Small intestine (tissue), 7 donors: ENCODE measurements at regions not wholly inside any gene's neighbourhood (a gene's known extent, or its start where the extent isn't known, plus 50 kb on each side); places are given as distances from the start of the nearest gene placed in this dataset.
"Not testable (repeated sequence)": the region's sequence is repeated elsewhere in the genome, so short reads cannot be mapped to it uniquely, and the experiment has no call there.

Source experiments
- DNase-seq, 2 donors: peaks; one replicate each; pipeline versions ENCODE4 v3.0.0 to v3.0.0-alpha.2; 2013
- FAIRE-seq: peaks from 2 replicates; lab custom pipeline; 2012; peaks lifted over from hg19 to GRCh38; lab: Jason Lieb, UNC
- H3K27ac ChIP-seq, 3 donors: one replicate each; pipeline ENCODE4 v1.5.1; 2013; ENCODE audit warnings: low read length in 2 of 3, mild to moderate bottlenecking in 2 of 3, control low read depth in 1 of 3, inconsistent platforms in 1 of 3, low read depth in 1 of 3, moderate library complexity in 1 of 3
- H3K27me3 ChIP-seq, 3 donors: one replicate each; pipeline ENCODE4 v1.6.1; 2013; ENCODE audit warnings: low read length in 3 of 3, inconsistent platforms in 1 of 3; ENCODE audit not compliant: control insufficient read depth in 3 of 3, insufficient read depth in 3 of 3
- H3K36me3 ChIP-seq, 3 donors: one replicate each; pipeline ENCODE4 v1.6.1; 2013; ENCODE audit warnings: low read length in 3 of 3, inconsistent platforms in 1 of 3, low read depth in 1 of 3, mild to moderate bottlenecking in 1 of 3, moderate library complexity in 1 of 3; ENCODE audit not compliant: control insufficient read depth in 3 of 3, insufficient read depth in 2 of 3
- H3K4me1 ChIP-seq, 3 donors: one replicate each; pipeline ENCODE4 v1.6.1; 2013; ENCODE audit warnings: low read length in 2 of 3, inconsistent platforms in 1 of 3, low read depth in 1 of 3, mild to moderate bottlenecking in 1 of 3, moderate library complexity in 1 of 3; ENCODE audit not compliant: control insufficient read depth in 3 of 3, insufficient read depth in 2 of 3
- H3K4me3 ChIP-seq, 3 donors: one replicate each; pipeline ENCODE4 v1.5.1; 2013; ENCODE audit warnings: low read length in 3 of 3, control low read depth in 1 of 3, inconsistent platforms in 1 of 3, low read depth in 1 of 3, mild to moderate bottlenecking in 1 of 3, moderate library complexity in 1 of 3
- H3K9me3 ChIP-seq, 2 donors: one replicate each; pipeline ENCODE4 v1.6.1; 2013; ENCODE audit warnings: low read depth in 1 of 2, low read length in 1 of 2; ENCODE audit not compliant: control insufficient read depth in 2 of 2, insufficient read depth in 1 of 2
- WGBS, 3 donors: extraction: QIAGEN DNeasy Blood & Tissue Kit; methylation state at CpG; one replicate each; pipeline ENCODE4 v1.1.7; 2013; 5-methylcytosine and 5-hydroxymethylcytosine counted together
- donor health status: healthy with polysubstance abuse.
- donor health status: control.
- donor health status: control.
- donor health status: Bipolar disorder and iron deficiency.
- donor health status: healthy.

DNA sequence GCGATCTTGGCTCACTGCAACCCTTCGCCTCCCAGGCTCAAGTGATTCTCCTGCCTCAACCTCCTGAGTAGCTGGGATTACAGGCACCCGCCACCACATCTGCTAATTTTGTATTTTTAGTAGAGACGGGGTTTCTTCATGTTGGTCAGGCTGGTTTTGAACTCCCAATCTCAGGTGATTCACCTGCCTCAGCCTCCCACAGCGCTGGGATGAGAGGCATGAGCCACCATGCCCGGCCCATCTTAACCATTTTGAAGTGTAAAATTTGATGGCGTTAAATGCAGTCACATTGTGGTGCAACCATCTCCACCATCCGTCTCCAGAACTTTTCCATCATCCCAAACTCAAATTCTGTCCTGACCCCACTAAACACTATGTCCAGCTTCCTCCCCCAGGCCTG, 61.8 kb upstream of the METTL9 start:
- H3K4me1 ChIP-seq, H3K4me3 ChIP-seq, H3K36me3 ChIP-seq, H3K27ac ChIP-seq, FAIRE-seq, DNase-seq, H3K9me3 ChIP-seq, H3K27me3 ChIP-seq: not testable (repeated sequence)
- 92 to 98% (median 97%) methylated on average over 7 to 8 of the region's 8 CpGs for WGBS, 3 donors

DNA sequence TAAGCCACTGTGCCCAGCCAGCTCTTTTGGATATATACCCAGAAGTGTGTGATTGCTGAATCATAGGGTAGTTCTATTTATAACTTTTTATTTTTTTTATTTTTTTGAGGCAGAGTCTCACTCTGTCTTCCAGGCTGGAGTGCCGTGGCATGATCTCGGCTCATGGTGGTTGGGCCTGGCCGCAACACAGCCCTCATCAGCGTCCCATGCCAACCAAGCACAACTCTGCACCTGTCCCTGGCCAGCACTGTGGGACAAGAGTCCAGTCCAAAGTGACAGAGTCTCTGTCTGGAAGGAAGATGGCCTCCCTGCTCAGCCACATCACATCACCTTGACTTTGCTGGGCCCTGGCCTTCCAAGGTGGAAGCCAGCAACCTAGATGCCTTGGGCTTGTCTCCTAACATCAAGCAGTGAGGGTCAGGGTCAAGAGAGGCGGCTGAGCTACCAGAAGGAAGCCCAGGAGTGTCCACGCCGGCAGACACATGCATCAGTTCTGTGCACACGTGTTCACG, 60.2 kb upstream of the METTL9 start:
- not testable (repeated sequence) for H3K4me1 ChIP-seq, H3K36me3 ChIP-seq, DNase-seq, H3K27me3 ChIP-seq, H3K9me3 ChIP-seq, FAIRE-seq, H3K4me3 ChIP-seq
- H3K27ac ChIP-seq = peak overlapping the region in 1 of 3 donors; percentile 27
- WGBS, 3 donors = 75 to 86% (median 84%) methylated on average over 9 of the region's 9 CpGs

DNA sequence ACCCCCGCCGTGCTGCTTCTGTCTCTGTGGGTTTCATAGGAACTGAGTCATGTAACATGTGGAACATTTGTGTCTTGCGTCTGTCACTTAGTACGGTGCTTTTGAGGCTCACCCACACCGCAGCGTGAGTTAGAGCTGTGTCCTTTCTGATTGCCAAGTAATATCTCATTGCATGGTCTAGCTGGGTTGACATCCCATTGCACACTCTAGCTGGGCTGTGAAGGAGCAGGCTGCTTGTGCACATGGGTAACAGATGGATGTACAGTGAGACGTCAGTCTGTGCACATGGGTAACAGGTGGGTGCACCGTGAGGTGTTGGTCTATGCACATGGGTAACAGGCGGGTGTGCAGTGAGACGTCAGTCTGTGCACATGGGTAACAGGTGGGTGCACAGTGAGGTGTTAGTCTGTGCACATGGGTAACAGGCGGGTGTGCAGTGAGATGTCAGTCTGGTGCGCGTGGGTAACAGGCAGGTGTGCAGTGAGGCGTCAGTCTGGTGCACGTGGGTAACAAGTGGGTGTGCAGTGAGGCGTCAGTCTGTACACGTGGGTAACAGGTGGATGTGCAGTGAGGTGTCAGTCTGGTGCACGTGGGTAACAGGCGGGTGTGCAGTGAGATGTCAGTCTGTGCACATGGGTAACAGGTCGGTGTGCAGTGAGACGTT, 58.5 kb upstream of the METTL9 start:
- peak overlapping the region in 2 of 3 donors; percentile 6 to 38 for H3K27ac ChIP-seq
- not testable (repeated sequence) for H3K27me3 ChIP-seq, FAIRE-seq, H3K9me3 ChIP-seq, H3K4me3 ChIP-seq, H3K4me1 ChIP-seq, DNase-seq, H3K36me3 ChIP-seq
- WGBS, 3 donors = 57 to 68% (median 67%) methylated on average over 19 to 20 of the region's 21 CpGs

DNA sequence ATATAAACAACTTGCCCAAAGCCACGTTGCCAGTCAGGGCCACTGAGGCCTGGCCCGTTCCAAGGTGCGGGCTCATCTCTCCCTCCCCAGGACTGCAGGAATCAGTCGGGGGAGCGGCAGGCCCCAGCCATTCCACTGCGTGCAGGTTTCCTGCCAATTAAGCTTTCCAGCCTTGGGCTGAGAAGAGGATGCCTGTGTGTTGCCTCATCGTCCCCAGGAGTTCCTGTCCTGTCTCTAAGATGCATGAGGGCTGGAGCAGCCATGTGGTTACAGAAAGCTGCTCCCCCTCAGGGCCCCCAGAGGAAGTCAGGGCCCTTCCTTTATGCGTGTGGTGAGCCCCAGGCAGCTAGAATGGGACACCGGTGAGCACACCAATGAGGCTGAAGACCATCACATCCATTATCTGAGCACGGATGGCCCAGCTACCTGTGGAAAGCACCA, 57.7 kb upstream of the METTL9 start:
- DNase-seq, FAIRE-seq, H3K4me3 ChIP-seq, H3K4me1 ChIP-seq, H3K36me3 ChIP-seq, H3K9me3 ChIP-seq, H3K27me3 ChIP-seq: not testable (repeated sequence)
- 53 to 79% (median 59%) methylated on average over 9 of the region's 10 CpGs for WGBS, 3 donors
- peak overlapping the region in 1 of 3 donors; percentile 38 for H3K27ac ChIP-seq

DNA sequence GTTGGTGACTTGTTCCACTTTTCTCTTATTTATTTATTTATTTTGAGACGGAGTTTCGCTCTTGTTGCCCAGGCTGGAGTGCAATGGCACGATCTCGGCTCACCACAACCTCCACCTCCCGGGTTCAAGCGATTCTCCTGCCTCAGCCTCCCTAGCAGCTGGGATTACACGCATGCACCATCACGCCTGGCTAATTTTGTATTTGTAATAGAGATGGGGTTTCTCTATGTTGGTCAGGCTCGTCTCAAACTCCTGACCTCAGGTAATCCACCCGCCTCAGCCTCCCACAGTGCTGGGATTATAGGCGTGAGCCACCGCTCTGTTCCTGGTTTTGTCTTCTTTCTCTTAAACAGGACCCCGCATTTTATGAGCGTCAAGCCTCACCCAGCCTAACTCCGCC, 57.3 kb upstream of the METTL9 start:
- not testable (repeated sequence) for H3K36me3 ChIP-seq, H3K27me3 ChIP-seq, H3K4me1 ChIP-seq, FAIRE-seq, DNase-seq, H3K4me3 ChIP-seq, H3K9me3 ChIP-seq, H3K27ac ChIP-seq
- 80 to 89% (median 80%) methylated on average over 6 to 10 of the region's 15 CpGs for WGBS, 3 donors

DNA sequence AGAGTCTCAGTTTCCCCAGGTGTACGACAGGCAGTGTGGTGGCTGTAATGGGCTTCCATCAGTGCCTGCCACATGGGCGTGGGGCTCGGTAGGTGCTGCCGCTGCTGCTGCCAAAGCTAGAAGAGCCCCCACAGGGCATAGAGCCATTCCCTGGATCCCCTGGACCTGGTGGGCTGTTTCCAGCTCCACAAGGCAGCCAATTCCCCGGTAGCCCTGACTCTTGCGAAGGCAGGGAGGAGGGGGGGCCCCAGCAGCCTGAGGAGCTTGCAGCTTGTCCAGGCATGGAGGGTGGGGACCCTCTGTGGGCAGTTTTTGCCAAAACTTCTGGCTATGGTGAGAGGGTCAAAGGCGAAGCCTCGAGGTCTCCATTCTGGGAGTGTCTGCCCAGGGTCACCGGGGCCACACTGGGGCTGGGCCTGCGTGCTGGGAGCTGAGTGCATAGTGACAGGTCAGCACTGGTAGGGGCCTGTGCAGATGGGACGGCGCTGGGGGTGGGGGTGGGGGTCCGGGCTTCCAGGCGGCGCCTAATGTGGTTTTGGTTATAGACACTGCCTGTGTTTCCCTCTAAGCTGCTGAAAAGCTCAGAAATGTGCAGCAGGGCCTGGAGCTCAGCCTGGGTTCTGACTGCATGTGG, 56.8 kb upstream of the METTL9 start:
- FAIRE-seq, H3K4me3 ChIP-seq, H3K9me3 ChIP-seq, H3K27ac ChIP-seq, H3K4me1 ChIP-seq, DNase-seq, H3K27me3 ChIP-seq, H3K36me3 ChIP-seq: not testable (repeated sequence)
- 76 to 81% (median 79%) methylated on average over 6 to 10 of the region's 15 CpGs for WGBS, 3 donors

DNA sequence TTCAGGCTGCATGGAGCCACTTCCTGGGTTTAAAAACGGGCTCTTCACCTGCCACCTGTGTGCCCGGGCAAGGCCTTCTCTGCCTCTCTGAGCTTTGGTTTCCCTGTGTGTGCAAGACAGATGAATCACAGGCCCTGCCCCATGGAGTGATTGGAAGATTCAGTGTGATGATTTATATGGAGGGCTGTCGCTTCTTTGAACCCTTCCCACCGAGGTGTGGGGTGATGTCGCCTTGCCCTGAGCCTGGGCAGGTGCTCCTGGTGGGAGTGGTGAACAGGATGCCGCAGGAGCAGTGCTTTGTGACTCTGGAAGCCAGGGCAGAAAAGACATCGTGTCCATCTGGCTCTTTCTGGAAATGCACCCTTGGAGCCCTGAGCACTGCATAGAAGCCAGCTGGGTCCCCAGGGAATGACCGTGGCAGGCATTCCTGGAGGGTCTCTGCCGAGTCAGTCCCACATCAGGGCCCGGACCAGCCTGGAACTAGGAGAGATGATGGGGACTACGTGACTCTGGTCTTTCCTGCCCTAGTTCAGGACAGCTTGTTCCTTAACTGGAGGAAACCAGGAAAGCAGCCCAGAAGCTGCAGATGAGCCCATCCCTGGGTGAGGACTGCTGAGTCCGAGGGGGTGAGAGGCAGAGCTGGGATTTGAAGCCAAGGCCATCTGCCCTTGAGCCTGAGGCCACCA, 56.1 kb upstream of the METTL9 start:
- not testable (repeated sequence) for DNase-seq, H3K36me3 ChIP-seq, H3K27me3 ChIP-seq, H3K4me3 ChIP-seq, FAIRE-seq, H3K27ac ChIP-seq, H3K4me1 ChIP-seq, H3K9me3 ChIP-seq
- WGBS, 3 donors = 72 to 74% (median 74%) methylated on average over 11 to 12 of the region's 12 CpGs

DNA sequence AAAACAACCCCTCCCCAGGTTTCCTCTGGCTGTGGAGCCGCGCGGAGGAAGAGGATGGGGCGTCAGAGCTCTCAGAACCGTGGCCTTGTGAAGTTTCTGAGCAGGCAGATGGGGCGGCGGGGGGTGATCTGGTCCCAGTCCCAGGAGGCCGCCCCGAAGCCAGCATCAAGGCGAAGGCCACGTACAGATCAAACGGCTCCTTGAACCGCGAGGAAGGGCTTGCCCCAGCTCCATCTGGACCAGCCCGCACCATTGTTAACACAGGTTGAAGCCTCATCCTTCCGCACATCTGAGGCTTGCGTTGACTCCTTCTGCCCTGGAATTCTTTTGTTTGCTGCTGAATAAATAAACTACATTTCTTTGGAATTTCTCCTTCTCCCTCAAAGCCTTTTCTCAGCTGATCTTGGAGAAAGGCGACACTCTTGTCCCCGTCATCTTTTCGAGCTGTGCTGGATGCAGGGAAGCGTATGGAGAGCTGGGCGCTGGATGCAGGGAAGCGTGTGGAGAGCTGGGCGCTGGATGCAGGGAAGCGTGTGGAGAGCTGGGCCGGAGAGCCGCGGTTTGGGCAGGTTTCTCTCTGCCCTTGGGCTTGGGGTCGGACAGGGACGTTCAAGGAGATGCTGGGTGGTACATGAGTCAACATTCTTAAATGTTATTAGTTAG, 53.6 kb upstream of the METTL9 start:
- not testable (repeated sequence) for H3K27me3 ChIP-seq, H3K4me3 ChIP-seq, H3K36me3 ChIP-seq, FAIRE-seq, DNase-seq, H3K4me1 ChIP-seq, H3K27ac ChIP-seq, H3K9me3 ChIP-seq
- 81 to 89% (median 83%) methylated on average over 25 to 28 of the region's 30 CpGs for WGBS, 3 donors
